WTC11 (cell line): ENCODE measurements at regions not wholly inside any gene's neighbourhood (a gene's known extent, or its start where the extent isn't known, plus 50 kb on each side); places are given as distances from the start of the nearest gene placed in this dataset.
"Not testable (repeated sequence)": the region's sequence is repeated elsewhere in the genome, so short reads cannot be mapped to it uniquely, and the experiment has no call there.

Experiments used
- CREB1 ChIP-seq: sonication (generic); formaldehyde crosslinking; IDR thresholded peaks from 2 replicates; pipeline ENCODE4 v1.8.0; 2023; ENCODE audit warnings: mild to moderate bottlenecking, missing genetic modification reagents
- USF2 ChIP-seq: sonication (generic); formaldehyde crosslinking; IDR thresholded peaks from 2 replicates; pipeline ENCODE4 v1.8.1; 2023; ENCODE audit warnings: mild to moderate bottlenecking, missing genetic modification reagents, moderate library complexity
- ZNF416 ChIP-seq: fragments of 250-450 bp; sonication (Bioruptor Pico); IDR thresholded peaks from 2 replicates; pipeline ENCODE4 v1.9.0; 2021; ENCODE audit warnings: mild to moderate bottlenecking, inconsistent platforms
- ZNF671 ChIP-seq: fragments of 250-450 bp; sonication (Bioruptor Pico); IDR thresholded peaks from 2 replicates; pipeline ENCODE4 v1.8.0; 2021; ENCODE audit warnings: mild to moderate bottlenecking
- TF ChIP-seq, protein P1 (sequence below): fragments of 200-600 bp; IDR thresholded peaks from 2 replicates; pipeline ENCODE4 v1.8.0; 2022; ENCODE audit warnings: antibody characterized with exemption
- TF ChIP-seq, protein P2 (sequence below): sonication (generic); formaldehyde crosslinking; IDR thresholded peaks from 2 replicates; pipeline ENCODE4 v1.8.0; 2022; ENCODE audit warnings: mild to moderate bottlenecking, missing genetic modification reagents
- TF ChIP-seq, protein P3 (sequence below): sonication (generic); formaldehyde crosslinking; conservative IDR thresholded peaks from 2 replicates; pipeline ENCODE4 v1.8.1; 2022; ENCODE audit warnings: mild to moderate bottlenecking, missing genetic modification reagents
- TF ChIP-seq, protein P4 (sequence below): sonication (generic); formaldehyde crosslinking; IDR thresholded peaks from 2 replicates; pipeline ENCODE4 v1.8.0; 2023; ENCODE audit warnings: mild to moderate bottlenecking, missing genetic modification reagents
- TF ChIP-seq, protein P5 (sequence below): sonication (generic); formaldehyde crosslinking; IDR thresholded peaks from 2 replicates; pipeline ENCODE4 v1.8.0; 2022; ENCODE audit warnings: missing genetic modification reagents

GRCh38 chr17:21488043-21488442, 111.9 kb downstream of the KCNJ12 start:
- TF ChIP-seq, protein P1, sequence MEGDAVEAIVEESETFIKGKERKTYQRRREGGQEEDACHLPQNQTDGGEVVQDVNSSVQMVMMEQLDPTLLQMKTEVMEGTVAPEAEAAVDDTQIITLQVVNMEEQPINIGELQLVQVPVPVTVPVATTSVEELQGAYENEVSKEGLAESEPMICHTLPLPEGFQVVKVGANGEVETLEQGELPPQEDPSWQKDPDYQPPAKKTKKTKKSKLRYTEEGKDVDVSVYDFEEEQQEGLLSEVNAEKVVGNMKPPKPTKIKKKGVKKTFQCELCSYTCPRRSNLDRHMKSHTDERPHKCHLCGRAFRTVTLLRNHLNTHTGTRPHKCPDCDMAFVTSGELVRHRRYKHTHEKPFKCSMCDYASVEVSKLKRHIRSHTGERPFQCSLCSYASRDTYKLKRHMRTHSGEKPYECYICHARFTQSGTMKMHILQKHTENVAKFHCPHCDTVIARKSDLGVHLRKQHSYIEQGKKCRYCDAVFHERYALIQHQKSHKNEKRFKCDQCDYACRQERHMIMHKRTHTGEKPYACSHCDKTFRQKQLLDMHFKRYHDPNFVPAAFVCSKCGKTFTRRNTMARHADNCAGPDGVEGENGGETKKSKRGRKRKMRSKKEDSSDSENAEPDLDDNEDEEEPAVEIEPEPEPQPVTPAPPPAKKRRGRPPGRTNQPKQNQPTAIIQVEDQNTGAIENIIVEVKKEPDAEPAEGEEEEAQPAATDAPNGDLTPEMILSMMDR = not testable (repeated sequence)
- not testable (repeated sequence) for TF ChIP-seq ZNF416 (CRISPR knock-in tag); CREB1; USF2; ZNF671 (CRISPR knock-in tag)
- TF ChIP-seq, protein P2, sequence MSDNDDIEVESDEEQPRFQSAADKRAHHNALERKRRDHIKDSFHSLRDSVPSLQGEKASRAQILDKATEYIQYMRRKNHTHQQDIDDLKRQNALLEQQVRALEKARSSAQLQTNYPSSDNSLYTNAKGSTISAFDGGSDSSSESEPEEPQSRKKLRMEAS (CRISPR knock-in tag) = not testable (repeated sequence)
- TF ChIP-seq, protein P3, sequence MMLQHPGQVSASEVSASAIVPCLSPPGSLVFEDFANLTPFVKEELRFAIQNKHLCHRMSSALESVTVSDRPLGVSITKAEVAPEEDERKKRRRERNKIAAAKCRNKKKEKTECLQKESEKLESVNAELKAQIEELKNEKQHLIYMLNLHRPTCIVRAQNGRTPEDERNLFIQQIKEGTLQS (CRISPR knock-in tag) = not testable (repeated sequence)
- TF ChIP-seq, protein P4, sequence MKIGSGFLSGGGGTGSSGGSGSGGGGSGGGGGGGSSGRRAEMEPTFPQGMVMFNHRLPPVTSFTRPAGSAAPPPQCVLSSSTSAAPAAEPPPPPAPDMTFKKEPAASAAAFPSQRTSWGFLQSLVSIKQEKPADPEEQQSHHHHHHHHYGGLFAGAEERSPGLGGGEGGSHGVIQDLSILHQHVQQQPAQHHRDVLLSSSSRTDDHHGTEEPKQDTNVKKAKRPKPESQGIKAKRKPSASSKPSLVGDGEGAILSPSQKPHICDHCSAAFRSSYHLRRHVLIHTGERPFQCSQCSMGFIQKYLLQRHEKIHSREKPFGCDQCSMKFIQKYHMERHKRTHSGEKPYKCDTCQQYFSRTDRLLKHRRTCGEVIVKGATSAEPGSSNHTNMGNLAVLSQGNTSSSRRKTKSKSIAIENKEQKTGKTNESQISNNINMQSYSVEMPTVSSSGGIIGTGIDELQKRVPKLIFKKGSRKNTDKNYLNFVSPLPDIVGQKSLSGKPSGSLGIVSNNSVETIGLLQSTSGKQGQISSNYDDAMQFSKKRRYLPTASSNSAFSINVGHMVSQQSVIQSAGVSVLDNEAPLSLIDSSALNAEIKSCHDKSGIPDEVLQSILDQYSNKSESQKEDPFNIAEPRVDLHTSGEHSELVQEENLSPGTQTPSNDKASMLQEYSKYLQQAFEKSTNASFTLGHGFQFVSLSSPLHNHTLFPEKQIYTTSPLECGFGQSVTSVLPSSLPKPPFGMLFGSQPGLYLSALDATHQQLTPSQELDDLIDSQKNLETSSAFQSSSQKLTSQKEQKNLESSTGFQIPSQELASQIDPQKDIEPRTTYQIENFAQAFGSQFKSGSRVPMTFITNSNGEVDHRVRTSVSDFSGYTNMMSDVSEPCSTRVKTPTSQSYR (CRISPR knock-in tag) = not testable (repeated sequence)
- TF ChIP-seq, protein P5, sequence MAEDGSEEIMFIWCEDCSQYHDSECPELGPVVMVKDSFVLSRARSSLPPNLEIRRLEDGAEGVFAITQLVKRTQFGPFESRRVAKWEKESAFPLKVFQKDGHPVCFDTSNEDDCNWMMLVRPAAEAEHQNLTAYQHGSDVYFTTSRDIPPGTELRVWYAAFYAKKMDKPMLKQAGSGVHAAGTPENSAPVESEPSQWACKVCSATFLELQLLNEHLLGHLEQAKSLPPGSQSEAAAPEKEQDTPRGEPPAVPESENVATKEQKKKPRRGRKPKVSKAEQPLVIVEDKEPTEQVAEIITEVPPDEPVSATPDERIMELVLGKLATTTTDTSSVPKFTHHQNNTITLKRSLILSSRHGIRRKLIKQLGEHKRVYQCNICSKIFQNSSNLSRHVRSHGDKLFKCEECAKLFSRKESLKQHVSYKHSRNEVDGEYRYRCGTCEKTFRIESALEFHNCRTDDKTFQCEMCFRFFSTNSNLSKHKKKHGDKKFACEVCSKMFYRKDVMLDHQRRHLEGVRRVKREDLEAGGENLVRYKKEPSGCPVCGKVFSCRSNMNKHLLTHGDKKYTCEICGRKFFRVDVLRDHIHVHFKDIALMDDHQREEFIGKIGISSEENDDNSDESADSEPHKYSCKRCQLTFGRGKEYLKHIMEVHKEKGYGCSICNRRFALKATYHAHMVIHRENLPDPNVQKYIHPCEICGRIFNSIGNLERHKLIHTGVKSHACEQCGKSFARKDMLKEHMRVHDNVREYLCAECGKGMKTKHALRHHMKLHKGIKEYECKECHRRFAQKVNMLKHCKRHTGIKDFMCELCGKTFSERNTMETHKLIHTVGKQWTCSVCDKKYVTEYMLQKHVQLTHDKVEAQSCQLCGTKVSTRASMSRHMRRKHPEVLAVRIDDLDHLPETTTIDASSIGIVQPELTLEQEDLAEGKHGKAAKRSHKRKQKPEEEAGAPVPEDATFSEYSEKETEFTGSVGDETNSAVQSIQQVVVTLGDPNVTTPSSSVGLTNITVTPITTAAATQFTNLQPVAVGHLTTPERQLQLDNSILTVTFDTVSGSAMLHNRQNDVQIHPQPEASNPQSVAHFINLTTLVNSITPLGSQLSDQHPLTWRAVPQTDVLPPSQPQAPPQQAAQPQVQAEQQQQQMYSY (CRISPR knock-in tag) = not testable (repeated sequence)
